Endothelial cell of umbilical vein (primary cell): ENCODE measurements at regions not wholly inside any gene's neighbourhood (a gene's known extent, or its start where the extent isn't known, plus 50 kb on each side); places are given as distances from the start of the nearest gene placed in this dataset.

Source experiments
- CTCF ChIP-seq, 2 donors: IDR thresholded peaks; 1 replicate in 1 of 2; 2 replicates in 1 of 2; pipeline ENCODE4 v1.5.1; 2011; ENCODE audit warnings: low read length in 2 of 2, mild to moderate bottlenecking in 2 of 2, moderate library complexity in 2 of 2, control low read depth in 1 of 2, inconsistent platforms in 1 of 2, low read depth in 1 of 2; ENCODE audit not compliant: insufficient read depth in 1 of 2; ENCODE audit errors: extremely low read depth in 1 of 2
- EZH2 ChIP-seq: IDR thresholded peaks from 2 replicates; pipeline ENCODE4 v1.6.1; 2012; ENCODE audit warnings: borderline replicate concordance, low read depth, mild to moderate bottlenecking, moderate library complexity, low read length, inconsistent platforms; ENCODE audit not compliant: severe bottlenecking
- FOS ChIP-seq: IDR thresholded peaks from 2 replicates; pipeline ENCODE4 v1.6.1; 2011; ENCODE audit warnings: mild to moderate bottlenecking, low read length, moderate library complexity, borderline replicate concordance; ENCODE audit not compliant: insufficient read depth
- POLR2A ChIP-seq: IDR thresholded peaks from 2 replicates; pipeline ENCODE4 v1.6.1; 2012; ENCODE audit warnings: low read depth, mild to moderate bottlenecking, control low read depth, low read length
- POLR2AphosphoS5 ChIP-seq: IDR thresholded peaks from 2 replicates; pipeline ENCODE4 v1.6.1; 2012; ENCODE audit warnings: low read depth, mild to moderate bottlenecking, control low read depth, low read length, moderate library complexity; ENCODE audit not compliant: insufficient read depth

- no peak for TF ChIP-seq POLR2AphosphoS5
- no peak for TF ChIP-seq EZH2
- TF ChIP-seq CTCF (IDR thresholded peaks at IDR 0.05; ENCODE audit: extremely low read depth in 1 of 2, insufficient read depth in 1 of 2, low read depth in 1 of 2, low read length in 2 of 2): no peak
- TF ChIP-seq POLR2A: no peak
- no peak for TF ChIP-seq FOS
Measured at GRCh38 chr1:121518726-121519041, 333.9 kb downstream of the SRGAP2C start.
